ENCODE measurements at regions not wholly inside any gene's neighbourhood (a gene's known extent, or its start where the extent isn't known, plus 50 kb on each side); places are given as distances from the start of the nearest gene placed in this dataset.

- WGBS, 2 experiments (ENCODE audit: low coverage in 1 of 2, low lambda C conversion rate in 2 of 2, missing lambda C conversion rate in 2 of 2) = 32 to 41% methylated on average over 2 of the region's 2 CpGs
- H3K4me2 ChIP-seq (ENCODE audit: unreplicated experiment) = no peak overlapping the region
These were observed 234.6 kb downstream of the CAAP1 start for GRCh38 chr9:26657958-26658357.

GRCh38 chr9:26656003-26656870 is 236.4 kb downstream of the CAAP1 start:
- H3K9me3 ChIP-seq (ENCODE audit: low read depth) = no peaks in the 10 kb centered on the region
- H3K4me3 ChIP-seq = peak overlapping the region; percentile 44
- no peaks in the 10 kb centered on the region for H3K36me3 ChIP-seq (ENCODE audit: low read depth)
- H3K9ac ChIP-seq = peak overlapping the region; percentile 33; the same call in 1 of the 2 replicates
- no peaks in the 10 kb centered on the region for H3K9me2 ChIP-seq (ENCODE audit: insufficient read depth)
- in situ Hi-C loops (cut with MboI) = no loop called here
- peak overlapping the region; percentile 85 for H2AFZ ChIP-seq
- WGBS, 2 experiments (ENCODE audit: low coverage in 1 of 2, low lambda C conversion rate in 2 of 2, missing lambda C conversion rate in 2 of 2) = 30% methylated on average over 14 of the region's 14 CpGs
- peak overlapping the region; percentile 80 for H3K4me2 ChIP-seq (ENCODE audit: unreplicated experiment)
- H4K20me1 ChIP-seq (ENCODE audit: insufficient read depth) = no peaks in the 10 kb centered on the region
- no peaks in the 10 kb centered on the region for H3K4me1 ChIP-seq (ENCODE audit: insufficient read depth)
- TF ChIP-seq EZH2phosphoT487 (IDR thresholded peaks at IDR 0.05; ENCODE audit: insufficient read depth, low read depth) = no peak
- no peak for TF ChIP-seq EZH2 (IDR thresholded peaks at IDR 0.05; ENCODE audit: insufficient read depth, poor library complexity, severe bottlenecking)
- H3K27me3 ChIP-seq (replicated peaks; ENCODE audit: insufficient read depth) = no peaks in the 10 kb centered on the region
- no peaks in the 10 kb centered on the region for H3K79me2 ChIP-seq (ENCODE audit: insufficient read depth)
- peak; percentile 49 for DNase-seq
- no peaks in the 10 kb centered on the region for H3F3A ChIP-seq (ENCODE audit: insufficient read depth)
- H3K27ac ChIP-seq = no peak overlapping the region

More at GRCh38 chr9:26657958-26658357, 234.6 kb downstream of the CAAP1 start:
- TF ChIP-seq EZH2 (IDR thresholded peaks at IDR 0.05; ENCODE audit: insufficient read depth, poor library complexity, severe bottlenecking) = no peak
- H3K4me1 ChIP-seq (ENCODE audit: insufficient read depth) = no peaks in the 10 kb centered on the region
- H3F3A ChIP-seq (ENCODE audit: insufficient read depth) = no peaks in the 10 kb centered on the region
- no peaks in the 10 kb centered on the region for H4K20me1 ChIP-seq (ENCODE audit: insufficient read depth)
- no peak overlapping the region for H2AFZ ChIP-seq
- in situ Hi-C loops (cut with MboI) = no loop called here
- no peak overlapping the region for H3K9ac ChIP-seq
- no peaks in the 10 kb centered on the region for H3K36me3 ChIP-seq (ENCODE audit: low read depth)
- no peaks in the 10 kb centered on the region for H3K9me3 ChIP-seq (ENCODE audit: low read depth)
- no peak overlapping the region for H3K27ac ChIP-seq
- no peaks in the 10 kb centered on the region for H3K9me2 ChIP-seq (ENCODE audit: insufficient read depth)
- H3K79me2 ChIP-seq (ENCODE audit: insufficient read depth) = no peaks in the 10 kb centered on the region
- no peak overlapping the region for H3K4me3 ChIP-seq
- H3K27me3 ChIP-seq (replicated peaks; ENCODE audit: insufficient read depth) = no peaks in the 10 kb centered on the region
- no peak for DNase-seq

GRCh38 chr9:26655166-26655565 is 237.4 kb downstream of the CAAP1 start:
- H2AFZ ChIP-seq = no peak overlapping the region; the same call in 1 of the 2 replicates
- H3K9me3 ChIP-seq (ENCODE audit: low read depth) = no peaks in the 10 kb centered on the region
- 55 to 64% methylated on average over 6 of the region's 6 CpGs for WGBS, 2 experiments (ENCODE audit: low coverage in 1 of 2, low lambda C conversion rate in 2 of 2, missing lambda C conversion rate in 2 of 2)

GRCh38 chr9:26650325-26650724 is 242.3 kb downstream of the CAAP1 start:
- H3K9me3 ChIP-seq (ENCODE audit: low read depth) = no peaks in the 10 kb centered on the region
- in situ Hi-C loops (cut with MboI) = no loop called here
- H4K20me1 ChIP-seq (ENCODE audit: insufficient read depth) = no peaks in the 10 kb centered on the region
- no peaks in the 10 kb centered on the region for H3K79me2 ChIP-seq (ENCODE audit: insufficient read depth)
- H2AFZ ChIP-seq = no peak overlapping the region
- no peak overlapping the region for H3K27ac ChIP-seq
- no peak overlapping the region for H3K9ac ChIP-seq
- no peak for DNase-seq
- no peaks in the 10 kb centered on the region for H3K27me3 ChIP-seq (replicated peaks; ENCODE audit: insufficient read depth)
- H3F3A ChIP-seq (ENCODE audit: insufficient read depth) = no peaks in the 10 kb centered on the region
- H3K9me2 ChIP-seq (ENCODE audit: insufficient read depth) = no peaks in the 10 kb centered on the region
- no peaks in the 10 kb centered on the region for H3K36me3 ChIP-seq (ENCODE audit: low read depth)
- TF ChIP-seq EZH2 (IDR thresholded peaks at IDR 0.05; ENCODE audit: insufficient read depth, poor library complexity, severe bottlenecking) = no peak
- no peak for TF ChIP-seq EZH2phosphoT487 (IDR thresholded peaks at IDR 0.05; ENCODE audit: insufficient read depth, low read depth)
- no peak overlapping the region for H3K4me3 ChIP-seq
- no peak overlapping the region for H3K4me2 ChIP-seq (ENCODE audit: unreplicated experiment)
- H3K4me1 ChIP-seq (ENCODE audit: insufficient read depth) = no peaks in the 10 kb centered on the region

More at GRCh38 chr9:26655166-26655565, 237.4 kb downstream of the CAAP1 start:
- H4K20me1 ChIP-seq (ENCODE audit: insufficient read depth) = no peaks in the 10 kb centered on the region
- H3K9me2 ChIP-seq (ENCODE audit: insufficient read depth) = no peaks in the 10 kb centered on the region
- H3K4me1 ChIP-seq (ENCODE audit: insufficient read depth) = no peaks in the 10 kb centered on the region
- H3K4me3 ChIP-seq = no peak overlapping the region
- in situ Hi-C loops (cut with MboI) = no loop called here
- H3K27ac ChIP-seq = no peak overlapping the region
- H3F3A ChIP-seq (ENCODE audit: insufficient read depth) = no peaks in the 10 kb centered on the region
- no peaks in the 10 kb centered on the region for H3K36me3 ChIP-seq (ENCODE audit: low read depth)
- H3K9ac ChIP-seq = no peak overlapping the region
- DNase-seq = no peak
- no peak for TF ChIP-seq EZH2phosphoT487 (IDR thresholded peaks at IDR 0.05; ENCODE audit: insufficient read depth, low read depth)
- TF ChIP-seq EZH2 (IDR thresholded peaks at IDR 0.05; ENCODE audit: insufficient read depth, poor library complexity, severe bottlenecking) = no peak
- H3K79me2 ChIP-seq (ENCODE audit: insufficient read depth) = no peaks in the 10 kb centered on the region
- no peaks in the 10 kb centered on the region for H3K27me3 ChIP-seq (replicated peaks; ENCODE audit: insufficient read depth)
- H3K4me2 ChIP-seq (ENCODE audit: unreplicated experiment) = no peak overlapping the region
